MCF 10A (cell line): ENCODE measurements at regions not wholly inside any gene's neighbourhood (a gene's known extent, or its start where the extent isn't known, plus 50 kb on each side); places are given as distances from the start of the nearest gene placed in this dataset.
"Not testable (repeated sequence)": the region's sequence is repeated elsewhere in the genome, so short reads cannot be mapped to it uniquely, and the experiment has no call there.

Experiments used
- BruUV-seq: library from RNA; stranded (reverse); fragments of 400-500 nt; replicated peaks from 2 replicates; lab custom pipeline; 2021; lab: Mats Ljungman, UMichigan
- CTCF ChIA-PET: fragments of 300-600 bp; sonication (Branson Sonifier 250); formaldehyde crosslinking; extraction: SDS; loops from one replicate; lab custom pipeline; 2021; ENCODE audit warnings: antibody characterized with exemption, inconsistent platforms; lab: Yijun Ruan, JAX
- POLR2A ChIA-PET: fragments of 300-600, 350-650 bp; sonication (Branson Sonifier 250); formaldehyde crosslinking; extraction: SDS; loops from one replicate; lab custom pipeline; 2020; ENCODE audit warnings: antibody characterized with exemption, inconsistent platforms; lab: Yijun Ruan, JAX
- DNase-seq: peaks from one replicate; pipeline ENCODE4 v3.0.0-alpha.2; 2018; ENCODE audit not compliant: unreplicated experiment
- H3K27ac Mint-ChIP-seq: one replicate; pipeline ENCODE4 v1.8.0; 2022; ENCODE audit warnings: mild to moderate bottlenecking, low read depth, mixed read lengths; ENCODE audit not compliant: unreplicated experiment
- H3K27me3 Mint-ChIP-seq: one replicate; pipeline ENCODE4 v1.8.0; 2022; ENCODE audit warnings: mixed read lengths; ENCODE audit not compliant: insufficient read depth, unreplicated experiment
- H3K36me3 Mint-ChIP-seq: one replicate; pipeline ENCODE4 v1.8.0; 2022; ENCODE audit warnings: mild to moderate bottlenecking, moderate library complexity, mixed read lengths; ENCODE audit not compliant: insufficient read depth, unreplicated experiment
- H3K4me1 Mint-ChIP-seq: one replicate; pipeline ENCODE4 v1.8.0; 2022; ENCODE audit warnings: mixed read lengths; ENCODE audit not compliant: insufficient read depth, unreplicated experiment
- H3K4me3 Mint-ChIP-seq: one replicate; pipeline ENCODE4 v1.8.0; 2022; ENCODE audit warnings: mild to moderate bottlenecking, moderate library complexity, mixed read lengths; ENCODE audit not compliant: unreplicated experiment
- H3K9me3 Mint-ChIP-seq: one replicate; pipeline ENCODE4 v1.8.0; 2022; ENCODE audit warnings: mixed read lengths; ENCODE audit not compliant: unreplicated experiment
- CTCF ChIP-seq: fragments of 200-600 bp; IDR thresholded peaks from one replicate; pipeline ENCODE4 v1.8.0; 2022; ENCODE audit warnings: antibody characterized with exemption, mild to moderate bottlenecking; ENCODE audit not compliant: unreplicated experiment
- intact Hi-C: fragments of 100-400 bp; cut with micrococcal nuclease; formaldehyde crosslinking; loops from 2 replicates; pipeline ENCODE4 v1.14.1; 2022

GRCh38 chrX:35432056-35432455 is 366.1 kb upstream of the MAGEB16 start:
- Mint-ChIP-seq H3K27ac (no peak overlapping the region), H3K4me1 (no peaks in the 10 kb centered on the region), H3K27me3 (peaks cover under 1% of the 10 kb centered on the region), H3K4me3 (no peak overlapping the region), H3K9me3 (peaks cover 6% of the 10 kb centered on the region), H3K36me3 (no peaks in the 10 kb centered on the region)
- ChIA-PET CTCF (interaction anchor here (1.2 kb wide), 1 partner anchor 10 kb away, joined by 3 read pairs; no protein-coding TSS in a partner anchor), POLR2A (no interaction called here)
- DNase-seq = no peak
- BruUV-seq = no TSS peak
- no peak for TF ChIP-seq CTCF
- intact Hi-C loops = no loop called here

GRCh38 chrX:35439034-35439660 is 359.0 kb upstream of the MAGEB16 start:
- H3K4me3 Mint-ChIP-seq = no peak overlapping the region
- no peaks in the 10 kb centered on the region for H3K36me3 Mint-ChIP-seq
- H3K27me3 Mint-ChIP-seq = no peaks in the 10 kb centered on the region
- no peak for TF ChIP-seq CTCF
- ChIA-PET CTCF (no interaction called here), POLR2A (interaction anchor here (1.3 kb wide), 1 partner anchor 9 kb away, joined by 3 read pairs; no protein-coding TSS in a partner anchor)
- no TSS peak for BruUV-seq
- peaks cover 12% of the 10 kb centered on the region for H3K4me1 Mint-ChIP-seq
- no peak overlapping the region for H3K27ac Mint-ChIP-seq
- H3K9me3 Mint-ChIP-seq = no peaks in the 10 kb centered on the region
- no peak for DNase-seq
- intact Hi-C loops = no loop called here

- no peaks in the 10 kb centered on the region for H3K27me3 Mint-ChIP-seq
- CTCF ChIA-PET = interaction anchor here (1.4 kb wide), 1 partner anchor 58 kb away, joined by 4 read pairs; no protein-coding TSS in a partner anchor
- H3K36me3 Mint-ChIP-seq = no peaks in the 10 kb centered on the region
- BruUV-seq = no TSS peak
- DNase-seq = peak; percentile 1
- H3K4me3 Mint-ChIP-seq = no peak overlapping the region
- intact Hi-C loops = no loop called here
- H3K9me3 Mint-ChIP-seq = no peaks in the 10 kb centered on the region
- peaks cover 15% of the 10 kb centered on the region for H3K4me1 Mint-ChIP-seq
- TF ChIP-seq CTCF = no peak
- no peak overlapping the region for H3K27ac Mint-ChIP-seq
- POLR2A ChIA-PET = no interaction called here
Measured at GRCh38 chrX:35439692-35440091, 358.4 kb upstream of the MAGEB16 start.

GRCh38 chrX:35442421-35442820 is 355.7 kb upstream of the MAGEB16 start:
- H3K9me3 Mint-ChIP-seq = no peaks in the 10 kb centered on the region
- no peak for DNase-seq
- CTCF ChIA-PET = interaction anchor here (1.2 kb wide), 1 partner anchor 11 kb away, joined by 3 read pairs; no protein-coding TSS in a partner anchor
- no peaks in the 10 kb centered on the region for H3K27me3 Mint-ChIP-seq
- H3K4me1 Mint-ChIP-seq = peaks cover 15% of the 10 kb centered on the region
- POLR2A ChIA-PET = no interaction called here
- intact Hi-C loops = no loop called here
- no peak overlapping the region for H3K4me3 Mint-ChIP-seq
- TF ChIP-seq CTCF = no peak
- no peaks in the 10 kb centered on the region for H3K36me3 Mint-ChIP-seq
- peak overlapping the region; percentile 94 for H3K27ac Mint-ChIP-seq
- no TSS peak for BruUV-seq

GRCh38 chrX:35443091-35443582 is 355.0 kb upstream of the MAGEB16 start:
- Mint-ChIP-seq H3K4me1 (peaks cover 15% of the 10 kb centered on the region), H3K27ac (peak overlapping the region; percentile 94)
- intact Hi-C loops, POLR2A ChIA-PET, H3K27me3 Mint-ChIP-seq, BruUV-seq, H3K36me3 Mint-ChIP-seq, H3K4me3 Mint-ChIP-seq, H3K9me3 Mint-ChIP-seq: not testable (repeated sequence)
- CTCF ChIA-PET = interaction anchor here (0.7 kb wide), 1 partner anchor 443 kb away, joined by 3 read pairs; no protein-coding TSS in a partner anchor
- DNase-seq = peak; percentile 14
